ENCODE measurements at regions not wholly inside any gene's neighbourhood (a gene's known extent, or its start where the extent isn't known, plus 50 kb on each side); places are given as distances from the start of the nearest gene placed in this dataset.

DNA sequence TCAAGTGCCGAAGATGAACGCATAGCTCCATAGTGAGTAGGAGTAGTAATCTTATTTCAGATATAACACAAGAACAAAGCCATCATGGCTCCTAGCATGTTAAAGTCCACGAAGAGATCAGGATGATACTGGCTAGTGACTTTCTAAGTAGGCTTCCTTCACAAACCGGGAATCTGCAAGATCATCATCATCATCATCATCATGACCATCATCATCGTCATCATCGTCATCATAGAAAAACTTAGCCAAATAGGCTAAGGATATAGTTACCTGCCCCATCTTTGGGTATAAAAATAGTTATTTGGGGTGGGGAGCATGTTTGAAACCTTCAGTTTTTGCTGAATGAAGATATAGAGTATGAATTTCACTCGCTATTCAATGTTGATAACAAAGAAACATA is 57.9 kb downstream of the PYDC2 start:
- Histone ChIP-seq H3K9me3 (ENCODE audit: control insufficient read depth, insufficient read depth, low read length) (no peaks in the 10 kb centered on the region), H3K27me3 (ENCODE audit: control insufficient read depth, insufficient read depth, low read length) (no peaks in the 10 kb centered on the region), H3K4me1 (ENCODE audit: control insufficient read depth, insufficient read depth, low read length) (no peaks in the 10 kb centered on the region), H3K36me3 (ENCODE audit: control insufficient read depth, insufficient read depth, low read length) (no peaks in the 10 kb centered on the region), H3K9ac (ENCODE audit: low read depth, low read length) (no peak overlapping the region), H3K4me3 (ENCODE audit: low read depth, low read length) (no peak overlapping the region)

GRCh38 chr3:191521055-191521454 is 60.1 kb downstream of the PYDC2 start:
- Histone ChIP-seq H3K9ac (ENCODE audit: low read depth, low read length) (no peak overlapping the region), H3K27me3 (ENCODE audit: control insufficient read depth, insufficient read depth, low read length) (no peaks in the 10 kb centered on the region), H3K4me3 (ENCODE audit: low read depth, low read length) (no peak overlapping the region)

GRCh38 chr3:191523148-191523547 is 62.2 kb downstream of the PYDC2 start:
- Histone ChIP-seq H3K9me3 (ENCODE audit: control insufficient read depth, insufficient read depth, low read length) (no peaks in the 10 kb centered on the region), H3K9ac (ENCODE audit: low read depth, low read length) (no peak overlapping the region), H3K4me1 (ENCODE audit: control insufficient read depth, insufficient read depth, low read length) (no peaks in the 10 kb centered on the region), H3K36me3 (ENCODE audit: control insufficient read depth, insufficient read depth, low read length) (no peaks in the 10 kb centered on the region), H3K4me3 (ENCODE audit: low read depth, low read length) (no peak overlapping the region), H3K27me3 (ENCODE audit: control insufficient read depth, insufficient read depth, low read length) (no peaks in the 10 kb centered on the region)

More at GRCh38 chr3:191521055-191521454, 60.1 kb downstream of the PYDC2 start:
- no peaks in the 10 kb centered on the region for H3K4me1 ChIP-seq (ENCODE audit: control insufficient read depth, insufficient read depth, low read length)
- no peaks in the 10 kb centered on the region for H3K36me3 ChIP-seq (ENCODE audit: control insufficient read depth, insufficient read depth, low read length)
- no peaks in the 10 kb centered on the region for H3K9me3 ChIP-seq (ENCODE audit: control insufficient read depth, insufficient read depth, low read length)

DNA sequence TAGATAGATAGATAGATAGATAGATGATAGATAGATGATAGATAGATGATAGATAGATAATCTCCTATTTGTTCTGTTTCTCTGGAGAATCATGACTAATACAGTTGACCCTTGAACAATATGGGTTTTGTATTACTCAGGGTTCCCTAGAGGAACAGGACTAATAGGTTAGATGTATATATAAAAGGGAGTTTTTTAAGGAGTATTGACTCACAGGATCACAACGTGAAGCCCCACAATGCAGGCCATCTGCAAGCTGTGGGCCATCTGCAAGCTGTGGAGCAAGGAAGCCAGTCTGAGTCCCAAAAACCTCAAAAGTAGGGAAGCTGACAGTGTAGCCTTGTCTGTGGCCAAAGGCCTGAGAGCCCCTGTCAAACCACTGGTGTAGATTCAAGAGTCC is 67.6 kb downstream of the PYDC2 start:
- Histone ChIP-seq H3K4me1 (ENCODE audit: control insufficient read depth, insufficient read depth, low read length) (no peaks in the 10 kb centered on the region), H3K36me3 (ENCODE audit: control insufficient read depth, insufficient read depth, low read length) (no peaks in the 10 kb centered on the region), H3K27me3 (ENCODE audit: control insufficient read depth, insufficient read depth, low read length) (no peaks in the 10 kb centered on the region), H3K4me3 (ENCODE audit: low read depth, low read length) (no peak overlapping the region), H3K9me3 (ENCODE audit: control insufficient read depth, insufficient read depth, low read length) (no peaks in the 10 kb centered on the region), H3K9ac (ENCODE audit: low read depth, low read length) (no peak overlapping the region)

DNA sequence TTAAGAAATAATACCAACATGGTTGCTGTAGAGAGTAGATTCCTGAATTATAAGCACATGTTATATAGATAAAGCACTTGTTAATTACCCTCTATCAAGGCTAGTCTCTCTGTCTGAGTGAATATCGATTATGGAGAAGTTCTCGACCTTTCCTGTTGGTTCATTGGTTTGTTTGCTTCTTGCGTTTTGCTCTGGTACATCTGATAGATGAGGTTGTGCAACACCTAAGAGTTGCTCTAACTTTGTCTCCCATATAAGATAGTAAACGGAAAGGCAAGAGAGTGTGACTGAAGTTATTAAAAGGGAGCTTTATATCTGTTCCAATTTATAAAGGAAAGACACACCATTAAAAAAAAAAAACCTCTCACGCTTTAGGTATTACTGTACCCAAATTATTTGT is 69.0 kb downstream of the PYDC2 start:
- H3K9ac ChIP-seq (ENCODE audit: low read depth, low read length): no peak overlapping the region
- H3K4me1 ChIP-seq (ENCODE audit: control insufficient read depth, insufficient read depth, low read length): no peaks in the 10 kb centered on the region
- H3K4me3 ChIP-seq (ENCODE audit: low read depth, low read length): no peak overlapping the region
- H3K36me3 ChIP-seq (ENCODE audit: control insufficient read depth, insufficient read depth, low read length): no peaks in the 10 kb centered on the region
- H3K9me3 ChIP-seq (ENCODE audit: control insufficient read depth, insufficient read depth, low read length): no peaks in the 10 kb centered on the region
- H3K27me3 ChIP-seq (ENCODE audit: control insufficient read depth, insufficient read depth, low read length): no peaks in the 10 kb centered on the region

DNA sequence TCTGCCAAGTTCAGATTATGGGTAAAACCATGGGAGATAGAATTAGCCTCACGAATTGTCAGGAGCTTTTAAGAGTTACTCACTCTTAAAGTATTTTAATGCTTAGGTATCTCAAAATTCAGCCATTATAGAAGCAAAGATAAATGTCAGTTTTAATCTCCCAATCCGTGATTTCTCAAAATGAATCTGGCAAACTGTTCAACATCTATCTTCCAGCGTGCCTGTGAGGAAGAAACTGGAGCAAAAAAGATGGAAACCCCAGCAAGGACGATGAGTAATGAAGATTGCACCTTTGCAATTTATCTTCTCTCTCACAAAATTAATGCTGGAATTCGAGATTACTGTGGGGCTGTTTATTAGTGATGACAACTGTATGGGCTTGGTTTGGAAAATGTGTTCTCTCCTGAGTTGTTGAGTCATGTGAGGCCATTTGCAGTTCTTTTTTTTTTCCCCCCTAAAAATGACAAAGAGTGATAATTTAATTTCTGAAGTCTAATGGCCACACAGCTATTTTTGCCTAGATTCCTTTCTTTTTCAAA is 70.5 kb downstream of the PYDC2 start:
- Histone ChIP-seq H3K36me3 (ENCODE audit: control insufficient read depth, insufficient read depth, low read length) (no peaks in the 10 kb centered on the region), H3K9ac (ENCODE audit: low read depth, low read length) (no peak overlapping the region), H3K9me3 (ENCODE audit: control insufficient read depth, insufficient read depth, low read length) (no peaks in the 10 kb centered on the region), H3K4me1 (ENCODE audit: control insufficient read depth, insufficient read depth, low read length) (no peaks in the 10 kb centered on the region), H3K27me3 (ENCODE audit: control insufficient read depth, insufficient read depth, low read length) (no peaks in the 10 kb centered on the region), H3K4me3 (ENCODE audit: low read depth, low read length) (no peak overlapping the region)

DNA sequence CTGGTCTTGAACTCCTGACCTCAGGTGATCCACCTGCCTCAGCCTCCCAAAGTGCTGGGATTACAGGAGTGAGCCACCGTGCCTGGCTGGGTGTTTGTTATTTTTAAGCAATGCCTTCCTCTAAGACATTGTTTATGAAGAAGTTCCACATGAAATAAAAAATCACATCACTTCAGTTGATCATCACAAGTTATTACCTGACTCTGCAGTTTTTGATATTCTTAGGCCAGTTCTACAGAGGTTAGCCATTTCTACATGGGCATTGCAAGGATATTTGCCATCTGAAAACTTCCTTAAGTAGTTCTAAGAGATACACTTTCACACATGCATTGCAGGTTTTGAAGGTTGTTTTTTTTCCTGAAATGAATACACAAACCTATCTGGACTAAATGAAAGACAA is 82.1 kb downstream of the PYDC2 start:
- Histone ChIP-seq H3K9ac (ENCODE audit: low read depth, low read length) (no peak overlapping the region), H3K4me1 (ENCODE audit: control insufficient read depth, insufficient read depth, low read length) (no peaks in the 10 kb centered on the region), H3K36me3 (ENCODE audit: control insufficient read depth, insufficient read depth, low read length) (no peaks in the 10 kb centered on the region), H3K27me3 (ENCODE audit: control insufficient read depth, insufficient read depth, low read length) (no peaks in the 10 kb centered on the region), H3K9me3 (ENCODE audit: control insufficient read depth, insufficient read depth, low read length) (no peaks in the 10 kb centered on the region), H3K4me3 (ENCODE audit: low read depth, low read length) (no peak overlapping the region)

GRCh38 chr3:191543897-191544296 is 82.9 kb downstream of the PYDC2 start:
- Histone ChIP-seq H3K9me3 (ENCODE audit: control insufficient read depth, insufficient read depth, low read length) (no peaks in the 10 kb centered on the region), H3K4me3 (ENCODE audit: low read depth, low read length) (no peak overlapping the region), H3K27me3 (ENCODE audit: control insufficient read depth, insufficient read depth, low read length) (no peaks in the 10 kb centered on the region), H3K9ac (ENCODE audit: low read depth, low read length) (no peak overlapping the region), H3K4me1 (ENCODE audit: control insufficient read depth, insufficient read depth, low read length) (no peaks in the 10 kb centered on the region), H3K36me3 (ENCODE audit: control insufficient read depth, insufficient read depth, low read length) (no peaks in the 10 kb centered on the region)

- Histone ChIP-seq H3K27me3 (ENCODE audit: control insufficient read depth, insufficient read depth, low read length) (no peaks in the 10 kb centered on the region), H3K36me3 (ENCODE audit: control insufficient read depth, insufficient read depth, low read length) (no peaks in the 10 kb centered on the region), H3K9ac (ENCODE audit: low read depth, low read length) (no peak overlapping the region), H3K4me3 (ENCODE audit: low read depth, low read length) (no peak overlapping the region), H3K4me1 (ENCODE audit: control insufficient read depth, insufficient read depth, low read length) (no peaks in the 10 kb centered on the region), H3K9me3 (ENCODE audit: control insufficient read depth, insufficient read depth, low read length) (no peaks in the 10 kb centered on the region)
Measured at GRCh38 chr3:191549357-191549756, 88.4 kb downstream of the PYDC2 start.

DNA sequence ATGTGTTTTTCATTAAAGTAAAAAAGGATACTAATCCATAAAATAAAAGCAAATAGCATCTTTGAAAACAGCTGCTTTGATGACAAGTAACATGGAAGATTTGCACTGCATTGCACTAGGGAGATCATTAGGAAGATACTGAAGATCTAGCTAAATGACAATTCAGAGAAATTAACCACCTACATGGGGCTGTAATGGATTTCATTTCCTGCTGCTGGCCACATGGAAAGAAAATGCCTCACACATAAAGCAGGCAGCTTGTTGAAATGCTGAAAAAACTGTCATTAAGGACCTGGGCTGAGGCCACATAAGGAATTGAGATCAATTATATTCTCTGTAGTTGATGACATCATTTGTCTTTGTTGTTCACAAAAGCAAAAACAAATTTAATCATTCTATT is 94.1 kb downstream of the PYDC2 start:
- Histone ChIP-seq H3K27me3 (ENCODE audit: control insufficient read depth, insufficient read depth, low read length) (no peaks in the 10 kb centered on the region), H3K36me3 (ENCODE audit: control insufficient read depth, insufficient read depth, low read length) (no peaks in the 10 kb centered on the region), H3K4me3 (ENCODE audit: low read depth, low read length) (no peak overlapping the region), H3K9ac (ENCODE audit: low read depth, low read length) (no peak overlapping the region), H3K9me3 (ENCODE audit: control insufficient read depth, insufficient read depth, low read length) (no peaks in the 10 kb centered on the region), H3K4me1 (ENCODE audit: control insufficient read depth, insufficient read depth, low read length) (no peaks in the 10 kb centered on the region)

GRCh38 chr3:191557322-191557721 is 96.4 kb downstream of the PYDC2 start:
- H3K9me3 ChIP-seq (ENCODE audit: control insufficient read depth, insufficient read depth, low read length): no peaks in the 10 kb centered on the region
- H3K9ac ChIP-seq (ENCODE audit: low read depth, low read length): no peak overlapping the region
- no peaks in the 10 kb centered on the region for H3K36me3 ChIP-seq (ENCODE audit: control insufficient read depth, insufficient read depth, low read length)
- H3K27me3 ChIP-seq (ENCODE audit: control insufficient read depth, insufficient read depth, low read length): no peaks in the 10 kb centered on the region
- no peaks in the 10 kb centered on the region for H3K4me1 ChIP-seq (ENCODE audit: control insufficient read depth, insufficient read depth, low read length)
- H3K4me3 ChIP-seq (ENCODE audit: low read depth, low read length): no peak overlapping the region

GRCh38 chr3:191563722-191564121 is 102.8 kb downstream of the PYDC2 start:
- Histone ChIP-seq H3K9me3 (ENCODE audit: control insufficient read depth, insufficient read depth, low read length) (no peaks in the 10 kb centered on the region), H3K9ac (ENCODE audit: low read depth, low read length) (no peak overlapping the region), H3K4me1 (ENCODE audit: control insufficient read depth, insufficient read depth, low read length) (no peaks in the 10 kb centered on the region), H3K27me3 (ENCODE audit: control insufficient read depth, insufficient read depth, low read length) (no peaks in the 10 kb centered on the region), H3K4me3 (ENCODE audit: low read depth, low read length) (no peak overlapping the region), H3K36me3 (ENCODE audit: control insufficient read depth, insufficient read depth, low read length) (no peaks in the 10 kb centered on the region)

DNA sequence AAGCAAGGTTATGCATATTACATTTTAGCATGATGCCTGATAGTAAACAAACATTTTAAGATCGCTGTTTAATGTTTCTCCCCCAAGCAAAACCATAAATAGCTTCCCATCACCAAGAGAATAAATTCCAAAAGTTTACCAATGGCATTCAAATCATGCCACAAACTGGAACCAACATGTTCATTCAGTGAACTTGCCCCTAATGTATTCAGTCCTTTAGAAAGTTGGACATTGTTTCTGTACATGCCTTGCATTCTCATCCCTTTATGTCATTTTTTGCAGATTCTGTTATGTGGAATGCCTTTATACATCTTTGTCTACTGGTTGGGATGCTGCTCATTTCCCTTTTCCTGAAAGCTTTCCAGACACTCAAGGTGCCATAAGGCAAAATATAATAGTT is 105.5 kb downstream of the PYDC2 start:
- Histone ChIP-seq H3K27me3 (ENCODE audit: control insufficient read depth, insufficient read depth, low read length) (no peaks in the 10 kb centered on the region), H3K4me1 (ENCODE audit: control insufficient read depth, insufficient read depth, low read length) (no peaks in the 10 kb centered on the region), H3K9ac (ENCODE audit: low read depth, low read length) (no peak overlapping the region), H3K9me3 (ENCODE audit: control insufficient read depth, insufficient read depth, low read length) (no peaks in the 10 kb centered on the region), H3K4me3 (ENCODE audit: low read depth, low read length) (no peak overlapping the region), H3K36me3 (ENCODE audit: control insufficient read depth, insufficient read depth, low read length) (no peaks in the 10 kb centered on the region)

Data from iPS-15b (cell line).